Lower leg skin (tissue), 3 donors: ENCODE measurements at regions not wholly inside any gene's neighbourhood (a gene's known extent, or its start where the extent isn't known, plus 50 kb on each side); places are given as distances from the start of the nearest gene placed in this dataset.

ENCODE experiments used
- CTCF ChIP-seq, 3 donors: fragments of 450-650 bp; IDR thresholded peaks; one replicate each; pipeline ENCODE4 v1.5.1; 2016; ENCODE audit warnings: antibody characterized with exemption in 3 of 3, mild to moderate bottlenecking in 3 of 3, moderate library complexity in 2 of 3
- POLR2A ChIP-seq, 2 donors: fragments of 450-650 bp; IDR thresholded peaks; one replicate each; pipeline ENCODE4 v1.6.1; 2016 to 2017; ENCODE audit warnings: antibody characterized with exemption in 2 of 2, mild to moderate bottlenecking in 1 of 2, moderate library complexity in 1 of 2

GRCh38 chr13:109370496-109370895 lies 415.9 kb downstream of the IRS2 start:
- TF ChIP-seq CTCF (IDR thresholded peaks at IDR 0.05), result no peak
- no peak for TF ChIP-seq POLR2A (IDR thresholded peaks at IDR 0.05)
